ENCODE measurements at regions not wholly inside any gene's neighbourhood (a gene's known extent, or its start where the extent isn't known, plus 50 kb on each side); places are given as distances from the start of the nearest gene placed in this dataset.

GRCh38 chr3:175902226-175902625 lies 1043.1 kb downstream of the NAALADL2 start:
- no peak for TF ChIP-seq CTCF (IDR thresholded peaks at IDR 0.05; ENCODE audit: insufficient read depth, low read length, poor library complexity, severe bottlenecking)
- Histone ChIP-seq H3K27me3 (replicated peaks; ENCODE audit: control insufficient read depth, insufficient read depth, low read length) (no peaks in the 10 kb centered on the region), H3K4me3 (replicated peaks; ENCODE audit: low read depth, low read length) (no peak overlapping the region), H3K36me3 (ENCODE audit: control insufficient read depth, insufficient read depth, low read length) (no peaks in the 10 kb centered on the region)
- no peak for DNase-seq (ENCODE audit: extremely low read depth, insufficient read length)

- Histone ChIP-seq H3K4me3 (replicated peaks; ENCODE audit: low read depth, low read length) (no peak overlapping the region), H3K36me3 (ENCODE audit: control insufficient read depth, insufficient read depth, low read length) (no peaks in the 10 kb centered on the region), H3K27me3 (replicated peaks; ENCODE audit: control insufficient read depth, insufficient read depth, low read length) (no peaks in the 10 kb centered on the region)
- DNase-seq (ENCODE audit: extremely low read depth, insufficient read length): no peak
- TF ChIP-seq CTCF (IDR thresholded peaks at IDR 0.05; ENCODE audit: insufficient read depth, low read length, poor library complexity, severe bottlenecking): no peak
These were observed 1039.1 kb downstream of the NAALADL2 start for GRCh38 chr3:175898194-175898593.

- Histone ChIP-seq H3K27me3 (replicated peaks; ENCODE audit: control insufficient read depth, insufficient read depth, low read length) (no peaks in the 10 kb centered on the region), H3K4me3 (replicated peaks; ENCODE audit: low read depth, low read length) (no peak overlapping the region), H3K36me3 (ENCODE audit: control insufficient read depth, insufficient read depth, low read length) (no peaks in the 10 kb centered on the region)
- DNase-seq (ENCODE audit: extremely low read depth, insufficient read length): no peak
- TF ChIP-seq CTCF (IDR thresholded peaks at IDR 0.05; ENCODE audit: insufficient read depth, low read length, poor library complexity, severe bottlenecking): no peak
These were observed 1037.5 kb downstream of the NAALADL2 start for GRCh38 chr3:175896655-175897054.

- no peaks in the 10 kb centered on the region for H3K27me3 ChIP-seq (replicated peaks; ENCODE audit: control insufficient read depth, insufficient read depth, low read length)
- H3K36me3 ChIP-seq (ENCODE audit: control insufficient read depth, insufficient read depth, low read length): no peaks in the 10 kb centered on the region
- no peak for TF ChIP-seq CTCF (IDR thresholded peaks at IDR 0.05; ENCODE audit: insufficient read depth, low read length, poor library complexity, severe bottlenecking)
- DNase-seq (ENCODE audit: extremely low read depth, insufficient read length): no peak
- H3K4me3 ChIP-seq (replicated peaks; ENCODE audit: low read depth, low read length): no peak overlapping the region
These were observed 1036.6 kb downstream of the NAALADL2 start for GRCh38 chr3:175895731-175896130.

GRCh38 chr3:175893566-175893965 lies 1034.4 kb downstream of the NAALADL2 start:
- Histone ChIP-seq H3K27me3 (replicated peaks; ENCODE audit: control insufficient read depth, insufficient read depth, low read length) (no peaks in the 10 kb centered on the region), H3K4me3 (replicated peaks; ENCODE audit: low read depth, low read length) (no peak overlapping the region), H3K36me3 (ENCODE audit: control insufficient read depth, insufficient read depth, low read length) (no peaks in the 10 kb centered on the region)
- DNase-seq (ENCODE audit: extremely low read depth, insufficient read length): no peak
- no peak for TF ChIP-seq CTCF (IDR thresholded peaks at IDR 0.05; ENCODE audit: insufficient read depth, low read length, poor library complexity, severe bottlenecking)

GRCh38 chr3:175890066-175890465 lies 1030.9 kb downstream of the NAALADL2 start:
- H3K4me3 ChIP-seq (replicated peaks; ENCODE audit: low read depth, low read length): no peak overlapping the region

More at GRCh38 chr3:175890066-175890465, 1030.9 kb downstream of the NAALADL2 start:
- no peaks in the 10 kb centered on the region for H3K27me3 ChIP-seq (replicated peaks; ENCODE audit: control insufficient read depth, insufficient read depth, low read length)
- no peaks in the 10 kb centered on the region for H3K36me3 ChIP-seq (ENCODE audit: control insufficient read depth, insufficient read depth, low read length)
- no peak for TF ChIP-seq CTCF (IDR thresholded peaks at IDR 0.05; ENCODE audit: insufficient read depth, low read length, poor library complexity, severe bottlenecking)
- DNase-seq (ENCODE audit: extremely low read depth, insufficient read length): no peak
